HK-2 (cell line): ENCODE measurements at regions not wholly inside any gene's neighbourhood (a gene's known extent, or its start where the extent isn't known, plus 50 kb on each side); places are given as distances from the start of the nearest gene placed in this dataset.
"Not testable (repeated sequence)": the region's sequence is repeated elsewhere in the genome, so short reads cannot be mapped to it uniquely, and the experiment has no call there.

Experiments used
- DNase-seq: peaks from one replicate; pipeline ENCODE4 v3.0.0-alpha.2; 2018; ENCODE audit not compliant: unreplicated experiment

DNA sequence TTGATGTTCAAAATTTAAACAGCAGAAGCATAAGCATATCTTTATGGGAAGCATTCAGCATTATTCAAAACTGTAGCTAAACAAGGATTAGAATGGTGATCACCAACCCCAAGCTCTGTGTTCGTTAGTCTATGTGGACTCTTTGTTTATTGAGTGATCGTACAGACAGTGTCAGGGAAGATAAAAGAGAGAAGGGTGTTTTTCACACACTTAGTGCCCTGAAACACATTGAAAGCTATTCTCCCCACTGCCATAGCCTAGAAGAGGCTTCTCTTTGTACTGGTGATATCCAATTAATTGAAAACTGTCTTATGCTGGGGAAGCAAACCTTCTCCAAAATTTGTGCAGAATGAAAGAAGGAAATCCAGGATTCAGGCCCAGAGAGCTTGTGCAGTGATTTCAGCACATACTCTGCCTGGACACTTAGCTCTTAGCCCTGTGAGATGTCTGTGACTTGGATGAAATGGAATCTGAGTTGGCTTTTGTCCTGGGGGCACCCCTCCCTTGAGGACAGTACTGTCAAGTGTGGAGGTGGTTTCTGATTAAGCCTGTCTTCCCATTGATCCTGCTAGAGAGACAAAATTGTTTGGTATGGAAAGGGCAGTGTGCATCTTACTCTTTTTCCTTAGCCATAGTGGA is 125.7 kb upstream of the MTHFD1L start:
- no peak for DNase-seq

DNA sequence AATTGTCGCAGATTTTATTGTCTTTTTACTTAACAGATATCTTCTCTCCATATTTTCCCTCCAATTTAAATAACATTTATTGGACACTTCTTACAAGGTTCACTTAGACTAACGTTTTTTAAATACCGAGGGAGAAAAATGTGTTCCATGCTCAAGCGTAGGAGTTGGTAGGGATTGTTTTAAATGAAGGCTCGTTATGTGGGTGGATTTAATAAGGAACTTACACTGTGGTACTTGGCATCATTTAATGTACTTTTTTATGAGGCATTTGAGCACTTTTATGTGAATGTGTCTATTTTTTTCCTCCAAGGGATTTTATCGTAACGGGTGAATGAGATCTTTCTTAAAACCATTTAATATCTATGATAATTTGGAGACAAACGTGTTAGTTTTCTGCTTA is 125.0 kb upstream of the MTHFD1L start:
- DNase-seq: no peak

DNA sequence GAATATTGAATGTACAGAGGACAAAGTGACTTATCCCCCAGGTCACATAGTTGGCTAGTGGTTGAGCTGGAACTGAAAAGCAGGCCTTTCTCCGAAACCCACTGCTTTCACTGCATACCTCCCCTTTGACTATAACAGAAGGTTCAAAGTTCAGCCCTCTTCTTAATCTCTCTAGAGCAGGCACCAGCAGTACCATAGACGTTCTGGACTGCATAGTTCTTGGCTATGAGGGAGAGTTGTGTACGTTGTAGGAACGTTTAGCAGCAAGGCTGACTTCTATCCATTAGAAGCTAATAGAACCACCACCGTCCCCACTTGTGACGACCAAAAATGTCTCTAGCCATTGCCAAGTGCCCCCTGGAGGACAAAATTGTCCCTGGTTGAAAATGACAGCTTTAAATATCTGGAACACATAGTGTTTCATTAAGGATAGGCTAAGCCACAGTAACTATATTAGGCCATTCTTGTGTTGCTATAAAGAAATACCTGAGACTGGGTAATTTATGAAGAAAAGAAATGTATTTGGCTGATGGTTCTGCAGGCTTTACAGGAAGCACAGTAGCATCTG is 123.8 kb upstream of the MTHFD1L start:
- DNase-seq: peak; percentile 4

DNA sequence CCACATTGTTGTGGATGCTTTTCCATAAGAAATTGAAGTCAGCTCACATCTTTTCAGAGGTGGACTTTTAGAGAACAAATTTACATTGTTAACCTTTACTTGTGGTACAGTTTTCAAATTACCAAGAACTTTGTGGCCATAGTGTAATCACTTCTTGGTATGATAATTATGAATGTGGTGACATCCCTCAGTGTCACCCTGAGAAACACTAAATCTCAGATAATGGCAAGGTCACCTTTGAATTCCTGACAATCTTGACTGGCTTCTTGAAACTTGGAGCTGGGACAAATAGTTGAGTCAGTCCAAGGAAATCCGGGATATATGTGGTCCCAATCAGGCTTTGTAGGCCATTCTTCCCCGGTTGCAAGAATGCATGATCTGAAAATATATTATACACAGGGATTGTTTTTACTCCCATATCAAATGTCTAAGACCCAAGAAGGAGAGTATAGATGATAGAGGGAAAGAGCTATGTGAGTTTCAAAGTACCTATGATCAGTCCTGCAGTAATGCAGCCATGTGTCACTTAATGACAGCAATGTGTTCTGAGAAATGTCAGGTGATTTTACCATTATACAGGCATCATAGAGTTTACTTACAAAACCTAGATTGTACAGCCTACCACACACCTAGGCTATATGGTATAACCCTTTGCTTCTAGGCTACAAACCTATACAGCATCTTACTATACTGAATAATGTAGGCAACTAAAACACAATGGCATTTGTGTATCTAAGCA is 120.8 kb upstream of the MTHFD1L start:
- DNase-seq: no peak

DNA sequence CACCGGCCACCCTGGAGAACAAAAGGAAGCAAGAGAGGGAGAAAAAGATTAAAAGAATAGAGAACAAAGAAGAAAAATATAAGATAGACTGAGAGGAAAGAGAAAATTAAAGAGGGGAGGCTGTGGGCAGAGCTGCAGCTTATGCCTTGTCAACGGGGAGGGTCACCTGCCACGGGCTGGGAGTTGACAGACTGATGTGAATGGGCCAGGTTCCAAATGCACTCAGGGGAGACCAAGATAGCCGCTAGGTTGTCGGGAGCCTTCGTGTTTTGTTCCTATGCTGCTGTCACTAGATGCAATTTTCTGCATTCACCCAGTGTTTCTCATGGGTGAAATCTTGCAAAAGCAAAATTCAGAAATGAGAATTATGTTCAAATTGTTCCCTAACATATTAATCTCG is 119.6 kb upstream of the MTHFD1L start:
- DNase-seq: no peak

DNA sequence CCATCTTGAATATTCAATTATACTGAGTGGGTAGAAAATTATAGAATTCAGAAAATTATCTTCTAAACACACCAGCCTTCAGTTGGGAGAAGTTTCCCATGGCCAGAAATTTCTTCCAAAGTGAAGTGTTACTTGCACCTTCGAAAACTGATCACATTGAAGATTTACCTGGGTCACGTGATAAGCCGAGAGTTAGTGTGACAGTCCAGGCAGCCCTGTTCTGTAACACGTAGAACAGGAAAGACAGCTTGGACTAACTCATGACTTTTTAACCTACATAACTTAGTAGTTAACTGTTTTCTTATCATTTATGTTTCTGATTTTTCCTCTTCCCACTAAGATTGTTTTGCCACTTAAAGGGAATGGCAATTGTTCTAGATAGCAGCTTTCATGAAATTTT is 118.3 kb upstream of the MTHFD1L start:
- no peak for DNase-seq

DNA sequence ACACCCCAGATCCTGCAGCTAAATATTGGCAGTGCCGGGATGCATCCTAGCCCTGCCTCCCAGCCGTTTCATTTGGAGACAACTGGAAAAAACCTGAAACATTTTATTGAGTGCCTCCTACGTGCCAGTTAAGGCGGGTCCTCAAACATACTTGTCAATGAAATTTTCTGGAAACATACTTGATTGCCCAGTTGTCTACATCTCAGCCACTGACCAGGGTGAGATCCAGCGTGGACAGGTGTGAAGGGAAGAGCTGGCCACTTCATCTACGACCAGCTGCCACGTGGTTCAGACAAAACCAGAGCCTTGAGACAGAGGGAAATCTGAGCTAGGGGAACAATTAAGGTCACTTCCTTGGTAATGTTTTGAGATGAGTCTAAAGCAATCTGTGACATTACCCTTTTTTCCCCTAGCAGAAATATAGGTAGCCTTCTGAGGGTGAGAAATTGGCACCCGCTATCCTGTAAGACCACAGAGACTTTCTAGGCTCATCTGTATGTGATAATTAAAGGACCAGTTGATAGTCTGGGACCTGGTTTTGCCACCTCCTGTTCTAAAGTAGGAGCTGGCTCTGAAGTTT is 116.3 kb upstream of the MTHFD1L start:
- no peak for DNase-seq

DNA sequence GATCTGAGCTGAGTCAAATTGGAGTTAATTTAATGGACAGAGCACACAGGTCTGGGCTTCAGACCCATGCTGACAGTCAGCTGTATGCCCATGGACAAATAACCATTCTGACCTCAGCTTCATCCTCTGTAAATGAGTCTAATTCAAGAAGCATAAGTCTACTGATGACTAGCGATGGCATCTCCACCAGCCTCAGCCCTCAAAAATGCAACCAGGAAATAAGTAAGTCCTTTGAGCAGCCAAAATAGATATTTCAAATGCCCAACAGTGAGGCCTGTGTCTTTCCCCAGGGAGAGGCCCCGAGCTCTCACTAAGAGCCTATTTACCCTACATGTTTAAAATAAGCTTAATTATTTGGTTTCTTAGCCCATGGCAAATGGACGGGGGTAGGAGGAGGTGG is 114.2 kb upstream of the MTHFD1L start:
- DNase-seq: no peak

DNA sequence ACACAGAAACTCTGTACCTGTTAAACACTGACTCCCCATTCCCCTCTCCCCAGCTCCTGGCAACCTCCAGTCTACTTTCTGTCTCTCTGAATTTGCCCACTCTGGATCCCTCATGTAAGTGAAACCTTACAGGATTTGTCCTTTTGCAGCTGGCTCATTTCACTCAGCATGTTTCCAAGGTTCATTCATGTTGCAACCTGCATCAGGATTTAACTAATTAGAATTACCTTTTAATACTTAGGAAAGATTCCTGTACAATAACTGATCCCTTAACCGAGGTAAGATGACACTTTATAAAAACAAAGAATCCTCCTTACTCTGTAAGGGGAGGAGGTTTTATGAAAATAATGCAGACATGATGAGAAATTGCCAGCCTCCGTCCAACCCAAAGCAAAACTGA is 113.1 kb upstream of the MTHFD1L start:
- DNase-seq: no peak

DNA sequence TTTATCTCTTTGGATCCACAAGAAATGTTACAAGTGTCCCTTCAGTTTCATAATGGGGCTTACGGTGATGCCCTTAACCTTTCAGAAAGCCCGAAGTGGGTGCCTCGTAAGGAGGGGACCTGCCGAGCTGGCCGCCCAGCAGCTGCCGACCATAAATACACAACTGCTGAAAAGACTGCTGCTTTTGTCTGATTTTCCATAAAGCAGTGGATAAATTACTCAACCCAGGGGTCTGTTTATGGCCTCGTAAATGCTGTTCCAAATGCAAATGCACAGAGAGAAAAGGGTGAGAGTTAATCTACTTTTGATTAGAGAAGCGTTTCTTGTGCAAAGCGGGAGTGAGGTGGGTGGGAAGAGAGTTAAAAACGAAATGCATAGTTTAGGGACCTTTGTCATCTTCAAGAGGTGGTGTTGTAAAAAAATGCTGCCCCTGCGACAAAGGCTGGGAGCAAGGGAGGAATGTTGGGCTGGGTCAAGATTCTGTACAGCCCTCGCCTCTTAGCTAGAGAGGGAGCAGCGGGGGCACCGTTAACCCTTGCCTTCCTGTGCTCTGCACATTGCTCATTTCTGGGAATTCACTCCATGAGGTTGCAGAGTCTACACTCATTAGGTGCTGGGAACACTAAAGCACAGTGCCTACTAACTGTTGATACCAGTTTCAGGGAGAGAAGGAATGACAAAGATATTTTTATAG is 112.0 kb upstream of the MTHFD1L start:
- DNase-seq: no peak

DNA sequence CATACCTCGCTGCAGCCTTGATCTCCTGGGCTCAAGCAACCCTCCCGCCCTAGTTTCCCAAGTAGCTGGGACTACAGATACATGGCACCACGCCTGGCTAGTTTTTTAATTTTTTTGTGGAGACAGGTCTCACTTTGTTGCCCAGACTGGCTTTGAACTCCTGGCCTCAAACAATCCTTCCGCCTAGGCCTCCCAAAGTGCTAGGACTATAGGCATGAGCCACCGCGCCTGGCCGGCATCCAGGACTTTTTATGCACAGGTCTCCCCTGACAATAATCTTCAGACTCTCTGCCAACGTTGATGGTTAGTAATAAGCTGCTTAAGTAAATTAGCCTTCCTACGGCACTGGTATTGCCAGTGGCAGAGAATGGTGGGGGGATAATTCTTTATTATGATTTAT is 110.5 kb upstream of the MTHFD1L start:
- no peak for DNase-seq

DNA sequence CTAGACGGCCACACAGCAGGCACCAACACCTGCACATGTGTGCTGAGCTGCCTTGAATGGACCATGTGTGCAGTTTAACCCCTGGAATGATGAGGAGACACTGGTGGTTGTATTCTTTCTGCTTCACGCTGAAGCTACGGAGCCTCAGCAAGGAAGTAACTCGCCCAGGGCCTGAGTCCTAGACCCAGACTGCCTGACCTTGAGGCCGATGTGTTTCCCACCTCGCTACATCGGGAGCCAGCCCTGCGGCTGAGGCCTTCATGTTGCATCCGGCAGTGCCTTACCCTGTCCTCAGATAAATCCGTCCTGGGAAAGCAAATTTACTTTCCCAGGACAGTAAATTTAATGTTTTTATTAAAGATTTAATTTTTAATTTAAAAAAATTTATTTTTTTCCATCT is 110.0 kb upstream of the MTHFD1L start:
- DNase-seq: no peak

DNA sequence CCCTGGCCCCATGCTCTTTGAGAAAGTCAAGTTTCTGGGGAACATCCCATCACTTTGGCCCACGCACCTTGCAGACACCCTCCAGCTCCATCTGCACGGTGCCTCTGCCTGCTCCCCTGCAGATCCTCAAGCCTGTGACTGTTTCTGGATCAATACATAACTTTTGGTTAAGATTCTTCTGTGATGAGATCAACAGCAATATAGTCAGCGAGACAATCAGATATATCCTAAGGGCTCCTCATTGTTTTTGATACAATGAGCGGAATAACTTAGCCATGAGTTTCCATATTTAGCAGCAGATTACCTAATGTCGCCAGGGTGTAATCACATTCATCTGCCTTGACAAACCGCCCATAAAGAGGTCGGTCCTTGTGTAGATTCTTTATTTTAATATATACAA is 109.3 kb upstream of the MTHFD1L start:
- no peak for DNase-seq

DNA sequence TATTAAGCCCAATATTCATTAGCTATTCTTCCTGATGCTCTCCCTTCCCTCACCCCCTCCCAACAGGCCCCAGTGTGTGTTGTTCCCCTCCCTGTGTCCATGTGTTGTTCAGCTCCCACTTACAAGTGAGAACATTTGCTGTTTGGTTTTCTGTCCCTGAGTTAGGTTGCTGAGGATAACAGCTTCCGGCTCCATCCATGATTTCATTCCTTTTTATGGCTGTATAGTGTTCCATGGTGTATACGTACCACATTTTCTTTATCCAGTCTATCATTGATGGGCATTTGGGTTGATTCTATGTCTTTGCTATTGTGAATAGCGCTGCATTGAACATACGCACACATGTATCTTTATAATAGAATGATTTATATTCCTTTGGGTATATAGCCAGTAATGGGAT is 107.7 kb upstream of the MTHFD1L start:
- not testable (repeated sequence) for DNase-seq

DNA sequence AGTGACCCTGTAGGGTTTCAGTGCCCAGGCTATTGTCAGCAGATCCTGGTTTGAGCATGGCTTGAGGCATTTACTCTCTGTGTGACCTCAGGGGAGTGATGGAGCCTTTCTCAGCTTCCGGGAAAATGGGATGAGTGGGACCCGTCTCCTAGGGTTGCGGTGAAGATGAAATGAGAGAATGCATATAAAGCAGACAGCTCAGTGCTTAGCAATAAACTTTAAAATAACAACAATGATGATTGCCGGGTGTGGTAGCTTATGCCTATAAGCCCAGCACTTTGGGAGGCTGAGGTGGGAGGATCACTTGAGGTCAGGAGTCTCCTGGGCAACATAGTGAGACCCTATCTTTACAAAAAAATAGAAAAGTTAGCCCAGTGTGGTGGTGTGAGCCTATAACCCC is 106.0 kb upstream of the MTHFD1L start:
- no peak for DNase-seq

DNA sequence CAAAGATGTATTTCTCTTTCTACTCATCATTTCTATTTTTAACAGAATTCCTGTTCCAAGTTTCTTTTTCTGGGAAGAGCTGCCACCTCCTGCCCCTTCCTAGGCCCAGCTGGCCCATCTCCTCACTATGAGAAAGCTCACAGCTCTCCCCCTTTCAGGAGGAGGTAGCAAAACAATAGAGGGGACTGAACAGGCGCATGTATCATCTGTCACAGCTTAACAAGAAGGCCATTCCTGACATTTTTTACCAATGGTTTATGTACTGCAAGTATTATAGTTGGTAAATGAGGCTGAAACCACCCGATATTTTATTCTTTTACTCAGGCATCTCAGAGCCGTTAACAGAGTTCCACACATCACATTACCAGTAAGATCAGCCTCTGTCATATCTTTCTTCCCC is 103.7 kb upstream of the MTHFD1L start:
- DNase-seq: no peak

DNA sequence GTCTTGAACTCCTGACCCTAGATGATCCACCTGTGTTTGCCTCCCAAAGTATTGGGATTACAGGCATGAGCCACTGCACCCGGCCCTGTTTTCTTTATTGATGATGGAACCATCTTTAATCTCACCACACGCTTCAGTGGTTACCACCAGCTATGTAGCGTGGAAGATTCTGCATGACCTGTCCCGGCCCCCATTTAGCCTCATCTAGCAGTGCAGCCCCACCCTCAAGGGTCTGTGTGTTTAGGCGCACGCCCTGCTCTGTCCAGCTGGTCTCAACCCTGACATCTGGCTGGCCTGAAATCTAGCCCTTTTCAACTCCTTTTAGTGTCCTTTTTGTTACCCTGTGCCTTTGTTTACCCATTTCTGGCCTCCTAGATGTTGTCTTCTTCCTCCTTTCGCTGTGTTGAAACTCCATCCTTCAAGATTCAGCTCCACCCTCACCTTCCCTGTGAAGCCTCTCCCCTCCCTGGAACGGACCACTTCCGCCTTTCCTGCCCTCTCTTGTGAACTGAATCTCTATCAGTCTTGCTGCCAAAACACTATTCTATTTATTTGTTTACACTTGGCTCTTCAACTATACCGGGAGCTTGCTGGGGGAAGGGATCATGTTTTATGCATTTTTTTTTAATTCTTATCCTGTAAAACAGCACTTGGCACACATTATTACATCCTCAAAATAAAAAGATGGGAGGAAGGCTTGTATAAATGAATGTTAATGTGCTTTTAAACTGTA is 101.0 kb upstream of the MTHFD1L start:
- DNase-seq: no peak

DNA sequence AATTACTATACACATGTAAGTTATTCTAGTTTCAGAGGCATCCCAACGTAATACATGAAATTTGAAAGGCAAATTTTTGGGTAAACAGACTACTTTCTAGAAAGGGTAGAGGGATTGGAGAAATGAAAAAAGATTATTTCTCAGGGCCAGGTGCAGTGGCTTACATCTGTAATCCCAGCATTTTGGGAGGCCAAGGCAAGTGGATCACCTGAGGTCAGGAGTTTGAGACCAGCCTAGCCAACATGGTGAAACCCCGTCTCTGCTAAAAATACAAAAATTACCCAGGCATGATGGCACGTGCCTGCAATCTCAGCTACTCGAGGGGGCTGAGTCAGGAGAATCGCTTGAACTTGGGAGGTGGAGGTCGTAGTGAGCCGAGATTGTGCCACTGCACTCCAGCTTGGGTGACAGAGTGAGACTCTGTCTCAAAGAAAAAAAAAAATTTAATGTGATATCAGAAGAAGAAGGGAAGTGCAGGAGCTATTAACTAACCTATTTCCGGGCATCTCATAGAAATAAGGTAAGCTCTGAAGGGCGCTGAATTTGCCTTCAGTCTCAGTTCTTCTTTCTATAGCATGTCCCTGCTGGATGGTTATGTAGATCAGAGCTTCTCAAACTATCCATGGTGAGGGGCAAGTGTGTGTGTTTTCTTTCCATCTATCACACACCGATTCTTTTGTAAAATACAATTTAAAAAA is 100.3 kb upstream of the MTHFD1L start:
- DNase-seq: no peak

DNA sequence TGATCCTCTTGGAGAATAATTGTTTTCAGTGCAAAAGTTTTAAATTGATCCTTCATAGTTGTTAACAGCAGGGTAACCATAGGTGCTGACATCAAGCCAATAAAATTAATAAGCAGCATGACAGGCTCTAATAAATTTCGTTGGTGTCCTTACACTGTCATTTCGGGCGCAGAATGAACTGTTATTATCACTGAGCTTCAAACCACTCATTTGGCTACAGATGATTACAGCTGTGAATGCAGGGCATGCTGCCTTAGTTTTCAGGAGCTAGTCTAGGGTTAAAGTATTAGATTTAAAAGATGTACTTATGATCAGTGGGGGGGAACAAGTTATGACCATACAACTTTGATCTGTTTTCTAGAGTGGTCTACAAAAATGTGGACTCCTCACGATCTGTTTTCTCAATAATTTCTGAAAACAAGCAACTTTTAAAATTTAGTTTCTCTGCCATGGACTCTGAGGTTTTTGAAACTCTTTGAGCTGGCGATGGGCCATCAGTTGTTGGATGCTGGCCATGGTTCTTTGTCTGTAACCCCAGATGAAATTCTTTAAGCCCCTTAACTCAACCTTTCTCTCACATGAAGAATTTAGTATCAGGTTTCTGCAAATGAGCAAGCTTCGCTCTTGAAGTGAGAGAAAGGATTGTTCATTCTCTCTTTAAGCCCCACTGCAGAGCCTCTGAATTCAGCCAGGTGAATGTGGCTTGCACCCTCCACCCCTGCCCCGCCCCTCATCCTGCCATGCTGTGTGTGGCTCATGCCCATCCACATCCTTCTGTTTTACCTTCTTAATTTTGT is 99.1 kb upstream of the MTHFD1L start:
- DNase-seq: no peak

DNA sequence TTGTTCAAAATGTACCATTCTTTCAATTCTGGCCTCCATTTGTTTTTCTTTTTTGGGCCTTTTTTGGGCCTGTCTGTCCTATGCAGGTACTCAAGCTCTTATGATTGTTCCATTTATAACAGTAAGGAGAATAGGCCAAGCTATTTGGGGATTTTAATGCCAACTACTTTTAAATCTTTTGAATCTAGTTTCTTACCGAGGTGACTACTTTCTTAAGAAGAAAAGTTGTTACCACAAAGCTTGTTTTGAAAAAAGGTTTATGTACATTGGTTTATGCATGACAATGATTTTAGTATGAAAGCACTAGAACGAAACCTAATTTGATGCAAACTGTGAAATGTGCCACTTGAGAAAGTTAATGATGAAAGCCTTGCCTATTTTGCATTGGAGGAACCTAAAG is 98.3 kb upstream of the MTHFD1L start:
- DNase-seq: no peak
